ENCODE measurements at regions not wholly inside any gene's neighbourhood (a gene's known extent, or its start where the extent isn't known, plus 50 kb on each side); places are given as distances from the start of the nearest gene placed in this dataset.

- H2AFZ ChIP-seq (ENCODE audit: control insufficient read depth, low read depth, low read length): no peak overlapping the region
- DNase-seq (ENCODE audit: low read depth, low spot score): no peak
- intact Hi-C loops (cut with micrococcal nuclease; ENCODE audit: unreplicated experiment): no loop called here
- H3K27ac ChIP-seq (ENCODE audit: control insufficient read depth, insufficient read depth): no peak overlapping the region
- WGBS (ENCODE audit: insufficient coverage, insufficient replicate concordance, low lambda C conversion rate, missing lambda C conversion rate): 0% methylated on average over 2 of the region's 2 CpGs
- POLR2A ChIA-PET: no interaction called here
- H3K9me3 ChIP-seq (replicated peaks; ENCODE audit: control insufficient read depth, insufficient read depth, low read length): no peaks in the 10 kb centered on the region
- CTCF ChIA-PET: no interaction called here
- no peak overlapping the region for H3K9ac ChIP-seq (ENCODE audit: control insufficient read depth, insufficient read depth, low read length)
- RAD21 ChIA-PET (ENCODE audit: unreplicated experiment): no interaction called here
- no peaks in the 10 kb centered on the region for H3K4me1 ChIP-seq (ENCODE audit: control insufficient read depth, insufficient read depth, low read length)
- no peaks in the 10 kb centered on the region for H3K36me3 ChIP-seq (ENCODE audit: control insufficient read depth in 2 of 2, insufficient read depth in 2 of 2, low read length in 1 of 2)
- no peaks in the 10 kb centered on the region for H3K27me3 ChIP-seq (replicated peaks in 1 of 2; ENCODE audit: control insufficient read depth in 2 of 2, insufficient read depth in 2 of 2, low read length in 1 of 2)
- no peaks in the 10 kb centered on the region for H3K79me2 ChIP-seq (ENCODE audit: control insufficient read depth, insufficient read depth, low read length)
- no peak for FAIRE-seq
- H3K4me3 ChIP-seq: no peak overlapping the region
- no peak overlapping the region for H3K4me2 ChIP-seq (ENCODE audit: control insufficient read depth, insufficient read depth)
- SMC1A ChIA-PET (ENCODE audit: uncharacterized antibody, unreplicated experiment): no interaction called here
- no TSS peak for BruUV-seq (replicated peaks)
- in situ Hi-C loops (cut with MboI): no loop called here
- no peak for ATAC-seq
- no peak for TF ChIP-seq ZBTB4 (CRISPR knock-in tag; IDR thresholded peaks at IDR 0.05)
- TF ChIP-seq BACH1 (IDR thresholded peaks at IDR 0.05; ENCODE audit: borderline replicate concordance): no peak
- TF ChIP-seq WRNIP1 (IDR thresholded peaks at IDR 0.05; ENCODE audit: borderline replicate concordance, low read depth, low read length): no peak
- no peak for TF ChIP-seq CEBPB (IDR thresholded peaks at IDR 0.05; ENCODE audit: borderline replicate concordance in 1 of 2, low read depth in 2 of 2, low read length in 2 of 2)
- TF ChIP-seq ETV6 (conservative IDR thresholded peaks at IDR 0.05 in 1 of 2, IDR thresholded peaks at IDR 0.05 in 1 of 2; ENCODE audit: borderline replicate concordance in 1 of 2, low read depth in 1 of 2): no peak
- no peak for TF ChIP-seq IKZF2 (IDR thresholded peaks at IDR 0.05)
- TF ChIP-seq CUX1 (IDR thresholded peaks at IDR 0.05; ENCODE audit: insufficient replicate concordance, low read depth, low read length): no peak
- no peak for TF ChIP-seq FOXM1 (IDR thresholded peaks at IDR 0.05; ENCODE audit: low read depth, low read length)
- no peak for TF ChIP-seq TARDBP (IDR thresholded peaks at IDR 0.05; ENCODE audit: borderline replicate concordance)
- no peak for TF ChIP-seq ZNF274 (IDR thresholded peaks at IDR 0.05; ENCODE audit: insufficient read depth, insufficient read length)
- H4K20me1 ChIP-seq (ENCODE audit: control insufficient read depth, insufficient read depth): no peaks in the 10 kb centered on the region
These were observed 837.9 kb upstream of the LCORL start for GRCh38 chr4:18859468-18859867.

Data from GM12878 (cell line).